Fibroblast of skin of right biceps (primary cell): ENCODE measurements at regions not wholly inside any gene's neighbourhood (a gene's known extent, or its start where the extent isn't known, plus 50 kb on each side); places are given as distances from the start of the nearest gene placed in this dataset.
A peak's percentile ranks its signal among the peaks of the same experiment; 100 is the strongest.

Source experiments
- DNase-seq: peaks from one replicate; pipeline ENCODE4 v3.0.0-alpha.2; 2013

GRCh38 chr9:86679909-86680308 lies 267.4 kb downstream of the GAS1 start:
- DNase-seq = no peak

GRCh38 chr9:86676396-86676795 lies 270.9 kb downstream of the GAS1 start:
- DNase-seq = no peak

- no peak for DNase-seq
Measured at GRCh38 chr9:86675805-86676204, 271.5 kb downstream of the GAS1 start.

- peak; percentile 28 for DNase-seq
Measured at GRCh38 chr9:86674487-86674886, 272.8 kb downstream of the GAS1 start.

GRCh38 chr9:86672966-86673365 lies 274.3 kb downstream of the GAS1 start:
- peak; percentile 32 for DNase-seq

GRCh38 chr9:86672301-86672700 lies 275.0 kb downstream of the GAS1 start:
- DNase-seq = peak; percentile 51

- DNase-seq = no peak
Measured at GRCh38 chr9:86671018-86671417, 276.3 kb downstream of the GAS1 start.

GRCh38 chr9:86670536-86670935 lies 276.8 kb downstream of the GAS1 start:
- peak; percentile 44 for DNase-seq

- DNase-seq = no peak
Measured at GRCh38 chr9:86670076-86670475, 277.2 kb downstream of the GAS1 start.

- no peak for DNase-seq
Measured at GRCh38 chr9:86669422-86669821, 277.9 kb downstream of the GAS1 start.

- peak; percentile 47 for DNase-seq
Measured at GRCh38 chr9:86668488-86668887, 278.8 kb downstream of the GAS1 start.

GRCh38 chr9:86667307-86667706 lies 280.0 kb downstream of the GAS1 start:
- peak; percentile 87 for DNase-seq

- peak; percentile 60 for DNase-seq
Measured at GRCh38 chr9:86665416-86665815, 281.9 kb downstream of the GAS1 start.

GRCh38 chr9:86664603-86665002 lies 282.7 kb downstream of the GAS1 start:
- peak; percentile 40 for DNase-seq

- DNase-seq = no peak
Measured at GRCh38 chr9:86663905-86664304, 283.4 kb downstream of the GAS1 start.

GRCh38 chr9:86662890-86663468 lies 284.3 kb downstream of the GAS1 start:
- DNase-seq = no peak

- peak; percentile 91 for DNase-seq
Measured at GRCh38 chr9:86660146-86660943, 287.0 kb downstream of the GAS1 start.

- no peak for DNase-seq
Measured at GRCh38 chr9:86659413-86660046, 287.8 kb downstream of the GAS1 start.

GRCh38 chr9:86655147-86655546 lies 292.2 kb downstream of the GAS1 start:
- peak; percentile 73 for DNase-seq

GRCh38 chr9:86653466-86653865 lies 293.8 kb downstream of the GAS1 start:
- no peak for DNase-seq

- DNase-seq = no peak
Measured at GRCh38 chr9:86652736-86653135, 294.6 kb downstream of the GAS1 start.

GRCh38 chr9:86649913-86650312 lies 295.7 kb upstream of the TUT7 start:
- no peak for DNase-seq

- DNase-seq = no peak
Measured at GRCh38 chr9:86648828-86649170, 294.6 kb upstream of the TUT7 start.

- no peak for DNase-seq
Measured at GRCh38 chr9:86648156-86648827, 294.1 kb upstream of the TUT7 start.
